HG03521 (cell line): ENCODE measurements at regions not wholly inside any gene's neighbourhood (a gene's known extent, or its start where the extent isn't known, plus 50 kb on each side); places are given as distances from the start of the nearest gene placed in this dataset.
A peak's percentile ranks its signal among the peaks of the same experiment; 100 is the strongest.

Experiments
- ATAC-seq: cut with Tn5 transposase; IDR thresholded peaks from one replicate; pipeline ENCODE4 v1.9.1; 2021; ENCODE audit warnings: mild to moderate bottlenecking, moderate library complexity; ENCODE audit not compliant: unreplicated experiment

DNA sequence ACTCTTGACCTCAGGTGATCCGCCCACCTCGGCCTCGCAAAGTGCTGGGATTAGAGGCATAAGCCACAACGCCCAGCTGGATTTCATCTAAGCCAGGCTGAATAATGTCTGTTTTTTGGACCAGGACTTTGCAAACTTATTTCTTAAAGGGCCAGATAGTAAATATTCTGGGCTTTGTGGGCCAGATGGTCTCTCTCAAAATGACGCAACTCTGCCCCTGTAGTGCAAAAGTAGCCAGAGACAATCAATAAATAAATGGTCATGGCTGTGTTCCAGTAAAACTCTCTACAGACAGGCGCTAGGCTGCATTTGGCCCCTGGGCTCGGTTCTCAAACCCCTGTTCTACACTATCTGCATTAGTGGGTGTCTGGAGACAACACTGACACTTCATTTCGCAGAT lies 121.9 kb upstream of the CDH13 start:
- no peak for ATAC-seq

DNA sequence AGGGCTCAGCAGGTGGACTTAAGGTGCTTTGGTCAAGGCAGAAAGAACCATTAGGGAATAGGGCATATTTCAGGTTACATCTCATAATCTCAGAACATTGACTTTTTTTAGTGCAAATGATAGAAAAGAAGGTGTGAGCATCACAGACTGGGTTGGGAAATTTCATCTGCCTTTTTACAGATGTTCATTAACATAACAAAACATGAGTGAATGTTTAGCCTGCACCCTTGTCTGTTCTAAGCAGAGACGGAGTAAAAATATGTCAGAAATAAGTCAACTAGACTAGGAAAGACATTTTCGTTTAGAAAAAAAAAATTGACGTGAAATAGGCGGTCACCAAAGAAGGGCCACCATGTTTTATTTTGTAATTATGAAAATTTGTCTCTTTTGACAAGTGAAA lies 127.5 kb upstream of the CDH13 start:
- ATAC-seq: no peak

DNA sequence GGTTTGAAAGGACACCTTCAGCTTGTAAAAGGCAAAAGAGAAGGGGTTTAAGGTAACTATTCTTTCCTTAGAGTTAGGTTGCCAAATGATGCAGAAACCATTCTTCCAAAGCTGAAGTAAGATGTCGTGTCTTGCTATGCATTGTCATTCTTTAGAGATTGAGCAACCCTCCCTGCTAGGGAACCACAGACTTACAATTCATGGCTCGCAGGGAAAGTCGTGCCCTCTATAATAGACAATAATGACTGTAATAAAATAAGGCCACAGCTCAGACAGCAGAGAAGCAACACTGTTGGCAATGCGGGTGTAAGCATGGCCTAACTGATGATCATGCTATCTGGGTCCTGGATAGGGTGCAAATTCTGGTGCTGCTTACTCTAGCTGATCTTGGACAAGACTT lies 129.6 kb upstream of the CDH13 start:
- ATAC-seq: no peak

DNA sequence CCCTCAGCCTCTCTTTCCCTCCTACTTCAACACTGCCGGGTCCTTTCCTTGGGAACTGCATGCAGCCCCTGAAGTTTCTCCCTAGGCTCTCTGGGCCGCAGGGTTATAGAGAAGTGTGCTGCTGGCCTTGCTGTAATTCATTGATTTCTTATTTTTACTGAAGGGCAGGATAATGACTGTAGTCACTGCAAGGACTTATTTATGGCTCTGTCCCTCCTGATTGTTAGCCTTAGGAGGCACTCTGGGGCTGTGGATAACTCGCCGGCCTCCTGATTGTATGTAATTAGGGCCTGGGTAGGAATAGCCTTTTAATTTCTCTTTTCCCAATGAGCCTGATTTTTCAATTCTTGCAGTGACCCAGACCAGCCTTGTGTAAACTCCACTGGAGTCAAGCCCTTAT lies 138.3 kb upstream of the CDH13 start:
- no peak for ATAC-seq

- ATAC-seq: no peak
Observed at GRCh38 chr16:82481455-82481854, 145.3 kb upstream of the CDH13 start.

- ATAC-seq: no peak
Observed at GRCh38 chr16:82476786-82477185, 150.0 kb upstream of the CDH13 start.

DNA sequence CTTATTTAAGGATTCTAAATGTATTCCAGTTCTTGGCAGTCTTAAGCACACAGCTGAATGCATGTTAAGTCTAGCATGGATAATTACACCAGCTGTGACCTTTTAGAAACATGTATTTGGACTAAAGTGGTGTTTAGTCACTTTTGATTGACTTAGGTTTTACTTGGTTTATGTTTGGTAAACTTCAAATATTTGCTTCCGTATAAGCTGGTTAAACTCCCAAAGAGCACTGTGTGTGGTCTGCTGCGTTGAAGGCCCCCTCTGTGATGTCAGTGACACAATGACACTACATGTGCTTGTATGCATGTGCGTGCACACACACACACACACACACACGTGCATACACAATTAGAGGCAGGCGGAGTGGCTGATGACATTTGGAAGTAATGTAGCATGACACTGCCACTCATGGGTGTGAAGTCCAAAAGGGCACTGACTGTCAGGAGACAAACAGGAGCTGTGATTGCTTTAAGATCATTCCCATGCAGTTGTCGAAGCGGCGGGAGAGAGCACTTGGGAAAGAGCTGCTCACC lies 156.1 kb upstream of the CDH13 start:
- no peak for ATAC-seq

DNA sequence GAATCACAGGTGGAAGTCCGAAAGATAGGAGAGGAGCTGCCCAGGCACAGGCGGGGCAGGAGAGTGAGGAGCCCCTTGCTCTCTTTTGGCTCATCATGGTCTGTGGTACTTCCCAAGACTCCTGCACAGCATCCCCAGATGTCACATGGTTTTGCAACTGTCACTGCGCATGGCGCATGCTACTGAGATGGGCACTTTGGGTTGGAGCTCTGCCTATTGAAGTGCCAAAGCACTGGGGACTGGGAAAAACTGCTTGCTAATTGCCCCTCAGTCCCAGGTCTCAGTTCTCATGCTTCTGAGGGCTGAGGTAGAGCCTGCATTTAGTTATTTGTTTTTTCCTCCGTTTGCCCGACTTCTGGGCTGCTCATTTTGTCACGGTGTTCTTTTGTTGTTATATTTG lies 156.8 kb upstream of the CDH13 start:
- ATAC-seq: no peak

- ATAC-seq: no peak
Observed at GRCh38 chr16:82464187-82464586, 162.6 kb upstream of the CDH13 start.

GRCh38 chr16:82460766-82461165 lies 166.0 kb upstream of the CDH13 start:
- no peak for ATAC-seq

- no peak for ATAC-seq
Observed at GRCh38 chr16:82459580-82460256, 167.1 kb upstream of the CDH13 start.

- peak; percentile 75 for ATAC-seq
Observed at GRCh38 chr16:82456683-82457082, 170.1 kb upstream of the CDH13 start.

DNA sequence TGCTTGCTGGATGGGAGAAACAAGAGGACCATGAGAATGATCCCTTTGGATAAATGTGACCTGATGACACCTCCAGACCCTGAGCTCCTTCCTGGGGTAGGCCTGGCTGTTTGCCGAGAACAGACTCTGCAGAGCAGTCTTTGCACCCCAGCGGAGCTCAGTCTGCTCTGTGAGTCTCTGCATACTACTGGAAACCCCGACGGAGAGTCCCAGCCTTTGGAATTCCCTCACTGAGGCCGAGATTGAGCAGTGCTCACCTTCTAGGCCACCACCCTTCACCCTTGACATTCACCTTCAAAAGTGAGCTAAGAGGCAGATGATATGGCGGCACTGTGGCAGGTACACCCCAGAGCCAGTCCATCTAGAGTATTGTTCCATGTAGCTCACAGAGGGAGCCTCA lies 172.2 kb upstream of the CDH13 start:
- no peak for ATAC-seq

DNA sequence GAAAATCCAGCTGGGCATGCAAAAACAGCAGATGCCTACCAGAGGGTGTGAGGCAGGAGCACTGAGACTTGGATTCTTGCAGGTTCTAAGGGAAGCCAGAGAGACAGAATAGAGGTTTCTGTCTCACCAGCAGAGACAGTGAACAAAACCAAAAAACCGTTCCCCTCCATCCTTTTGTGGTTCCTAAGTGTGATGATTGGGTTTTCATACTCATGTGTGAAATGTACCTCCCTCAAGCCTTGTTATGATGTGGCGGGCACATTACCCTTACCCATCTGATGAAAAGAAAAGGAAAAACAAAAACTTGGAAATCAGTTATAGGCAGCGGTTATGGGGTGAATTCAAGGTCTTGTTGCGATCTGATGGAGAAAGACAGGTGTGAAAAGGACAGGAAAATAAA lies 172.6 kb upstream of the CDH13 start:
- no peak for ATAC-seq

GRCh38 chr16:82452004-82452756 lies 174.6 kb upstream of the CDH13 start:
- no peak for ATAC-seq

DNA sequence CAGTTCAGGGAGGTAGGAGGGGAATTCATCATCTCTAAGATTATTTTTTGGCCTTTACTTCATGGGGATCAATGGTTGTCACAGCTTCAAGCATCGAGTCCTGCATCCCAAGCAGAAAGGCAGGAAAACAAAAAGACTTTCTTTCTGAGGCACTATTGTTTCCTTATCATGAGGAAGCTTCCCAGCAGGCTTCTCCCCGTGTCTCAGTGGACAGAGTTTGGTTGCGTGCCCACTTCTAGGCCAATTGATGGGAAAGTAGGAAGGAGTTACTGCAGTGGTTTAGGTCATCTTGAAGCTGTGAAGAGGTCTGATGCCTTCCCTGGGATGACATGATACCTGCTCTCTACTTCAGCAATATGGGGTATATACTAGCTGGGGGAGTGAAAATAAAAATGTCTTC lies 175.3 kb upstream of the CDH13 start:
- no peak for ATAC-seq

DNA sequence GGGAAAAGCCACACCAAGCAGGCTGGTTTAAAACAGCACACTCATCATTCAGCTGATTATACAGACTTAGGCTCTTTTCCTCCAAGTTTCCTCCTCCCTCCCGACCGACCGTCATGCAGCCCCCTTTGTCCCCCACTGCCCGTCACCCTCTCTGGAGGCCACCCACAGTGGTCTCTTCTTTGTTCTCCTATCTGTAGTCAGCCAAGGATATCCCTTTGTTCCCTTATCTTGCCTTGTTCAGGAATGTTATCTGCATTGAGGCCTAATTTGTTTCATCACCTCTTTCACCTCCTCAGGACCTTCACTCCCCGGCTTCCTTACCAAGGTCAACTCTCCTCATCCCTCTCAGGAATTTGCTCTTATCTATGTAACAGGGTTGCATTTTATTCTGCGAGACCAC lies 186.4 kb upstream of the CDH13 start:
- ATAC-seq: no peak

DNA sequence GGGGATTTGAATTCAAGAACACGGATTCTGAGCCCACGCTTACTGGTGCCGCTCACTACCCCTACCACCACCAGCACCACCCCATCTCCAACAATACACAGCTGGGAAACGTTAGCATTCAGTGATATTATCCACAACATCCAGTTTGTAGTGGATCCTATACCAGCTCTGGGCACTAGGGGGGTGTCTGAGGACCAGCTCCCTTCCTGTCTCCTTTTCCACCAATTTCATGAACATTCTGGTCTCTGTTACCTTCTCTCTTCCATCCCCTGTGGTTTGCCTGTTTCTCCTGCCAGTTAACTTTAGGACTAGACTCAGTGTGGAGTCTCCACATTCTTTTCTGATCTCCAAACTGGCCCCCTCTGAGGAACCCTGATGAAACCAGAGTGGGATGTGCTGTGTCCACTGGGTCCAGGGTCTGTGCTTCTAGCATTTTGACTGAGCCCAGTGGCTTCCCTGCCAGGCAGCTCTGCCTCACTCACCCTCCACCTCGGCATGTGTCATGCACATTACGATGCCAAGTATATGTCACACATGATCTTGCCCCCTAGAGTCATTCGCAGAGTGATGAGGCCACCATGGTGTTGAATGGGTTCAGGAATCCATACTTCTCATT lies 187.0 kb upstream of the CDH13 start:
- no peak for ATAC-seq

- ATAC-seq: no peak
Observed at GRCh38 chr16:82433042-82433441, 193.7 kb upstream of the CDH13 start.

- ATAC-seq: no peak
Observed at GRCh38 chr16:82432261-82432660, 194.5 kb upstream of the CDH13 start.

DNA sequence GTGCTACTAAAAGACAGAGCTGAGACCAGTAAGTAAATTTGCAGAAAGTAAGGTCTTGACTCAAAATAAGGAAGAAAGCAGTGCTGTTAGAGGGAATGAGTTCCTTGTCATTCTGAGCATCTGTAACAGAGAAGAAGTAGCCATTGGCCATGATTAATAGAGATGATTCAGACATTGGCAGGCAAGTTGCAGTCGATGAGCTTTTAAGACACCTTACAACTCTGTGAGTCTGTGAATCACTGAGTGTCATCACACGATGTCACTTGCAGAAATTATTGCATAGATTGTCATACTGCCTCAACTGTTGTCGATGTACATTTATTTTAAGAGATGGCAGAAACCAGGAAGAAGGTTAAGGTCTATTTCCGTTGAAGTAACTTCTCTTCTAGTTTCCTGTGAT lies 201.1 kb upstream of the CDH13 start:
- ATAC-seq: no peak

GRCh38 chr16:82421851-82422250 lies 204.9 kb upstream of the CDH13 start:
- no peak for ATAC-seq
